ENCODE measurements at regions not wholly inside any gene's neighbourhood (a gene's known extent, or its start where the extent isn't known, plus 50 kb on each side); places are given as distances from the start of the nearest gene placed in this dataset.

DNA sequence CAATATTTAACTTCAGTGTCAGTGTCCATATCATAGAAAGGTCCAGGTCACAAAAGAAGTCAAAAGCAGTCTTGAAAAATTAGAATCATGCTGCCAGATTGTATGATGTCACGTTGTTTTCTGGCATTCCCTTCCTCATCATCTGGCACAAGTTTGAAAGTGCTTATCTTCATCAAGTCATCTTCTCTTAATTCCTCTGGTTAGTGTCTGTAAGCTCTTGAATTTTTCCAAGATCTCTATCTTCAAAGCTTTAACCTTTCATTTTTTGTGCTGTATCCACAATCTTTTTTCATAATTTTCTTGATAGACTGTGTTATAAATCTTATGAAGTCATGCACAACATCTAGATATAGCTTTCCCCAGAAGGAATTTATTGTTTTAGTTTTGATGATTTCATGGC, 682.7 kb upstream of the AADAT start:
- TF ChIP-seq BRCA1 (IDR thresholded peaks at IDR 0.05; ENCODE audit: low read depth, low read length), result no peak
- no peak for TF ChIP-seq CTCF (IDR thresholded peaks at IDR 0.05; ENCODE audit: control extremely low read depth in 1 of 3, insufficient read depth in 1 of 3, low read depth in 1 of 3, low read length in 3 of 3)
- no peak for TF ChIP-seq POLR2A (IDR thresholded peaks at IDR 0.05; ENCODE audit: control extremely low read depth in 1 of 2, low read depth in 2 of 2, low read length in 2 of 2)
- no peak for TF ChIP-seq RAD21 (IDR thresholded peaks at IDR 0.05 in 1 of 2, conservative IDR thresholded peaks at IDR 0.05 in 1 of 2; ENCODE audit: low read depth in 2 of 2, low read length in 2 of 2)
- TF ChIP-seq RXRA (IDR thresholded peaks at IDR 0.05; ENCODE audit: insufficient read depth, low read depth, low read length), result no peak
